ENCODE measurements at regions not wholly inside any gene's neighbourhood (a gene's known extent, or its start where the extent isn't known, plus 50 kb on each side); places are given as distances from the start of the nearest gene placed in this dataset.

DNA sequence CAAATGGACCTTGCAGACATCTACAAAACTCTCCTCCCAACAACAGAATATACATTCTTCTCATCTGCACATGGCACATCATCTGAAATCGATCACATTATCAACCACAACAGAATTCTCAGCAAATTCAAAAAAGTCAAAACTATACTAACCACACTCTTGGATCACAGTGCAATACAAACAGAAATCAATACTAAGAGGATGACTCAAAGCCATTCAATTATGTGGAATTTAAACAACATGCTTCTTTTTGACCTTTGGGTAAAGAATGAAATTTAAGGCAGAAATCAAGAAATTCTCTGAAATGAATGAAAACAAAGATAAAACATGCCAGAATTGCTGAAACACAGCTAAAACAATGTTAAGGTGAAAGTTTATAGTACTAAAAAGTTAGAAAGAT, 358.1 kb downstream of the NSUN3 start:
- 0% methylated on average over 1 of the region's 1 CpG for WGBS (ENCODE audit: insufficient coverage, low coverage, missing lambda C conversion rate)
- H3K27me3 ChIP-seq (ENCODE audit: control insufficient read depth in 2 of 2, insufficient read depth in 2 of 2, low read length in 2 of 2), result no peaks in the 10 kb centered on the region
- intact Hi-C loops (cut with micrococcal nuclease), result no loop called here
- no peaks in the 10 kb centered on the region for H3K79me2 ChIP-seq (ENCODE audit: control insufficient read depth, insufficient read depth, low read length)
- no peaks in the 10 kb centered on the region for H3K9me3 ChIP-seq (replicated peaks; ENCODE audit: control insufficient read depth, insufficient read depth, low read depth, low read length)
- H3K9me1 ChIP-seq (ENCODE audit: control insufficient read depth, insufficient read depth, low read length), result no peaks in the 10 kb centered on the region
- no peak overlapping the region for H3K27ac ChIP-seq (ENCODE audit: extremely low read depth, low read depth, low read length)
- no peaks in the 10 kb centered on the region for H3K4me1 ChIP-seq (replicated peaks in 1 of 2; ENCODE audit: control insufficient read depth in 2 of 2, insufficient read depth in 2 of 2, low read length in 2 of 2)
- DNase-seq (ENCODE audit: extremely low read depth in 1 of 4, low spot score in 3 of 4) (no peak), ATAC-seq (no peak), FAIRE-seq (no peak)
- ChIA-PET CTCF (ENCODE audit: low intra/inter-chr PET ratio) (no interaction called here), POLR2A (interaction anchor here (0.6 kb wide), 1 partner anchor 1030 kb away, joined by 3 read pairs; no protein-coding TSS in a partner anchor)
- in situ Hi-C loops (cut with MboI), result no loop called here
- no peak overlapping the region for H3K4me2 ChIP-seq (ENCODE audit: insufficient read depth, low read length)
- no TSS peak for BruUV-seq (replicated peaks)
- no peaks in the 10 kb centered on the region for H4K20me1 ChIP-seq (replicated peaks; ENCODE audit: control insufficient read depth, insufficient read depth, low read length)
- no peak overlapping the region for H2AFZ ChIP-seq (ENCODE audit: low read depth, low read length)
- no peak overlapping the region for H3K9ac ChIP-seq (ENCODE audit: insufficient read depth in 1 of 2, low read depth in 2 of 2, low read length in 2 of 2)
- no peak overlapping the region for H3K4me3 ChIP-seq
- H3K36me3 ChIP-seq (ENCODE audit: control insufficient read depth, insufficient read depth, low read length), result no peaks in the 10 kb centered on the region
- TF ChIP-seq RAD21 (CRISPR knock-in tag; conservative IDR thresholded peaks at IDR 0.05 in 1 of 2, IDR thresholded peaks at IDR 0.05 in 1 of 2), result no peak
- TF ChIP-seq MCM5 (IDR thresholded peaks at IDR 0.05; ENCODE audit: low read depth), result no peak
- no peak for TF ChIP-seq NR2C2 (CRISPR knock-in tag; IDR thresholded peaks at IDR 0.05)
- TF ChIP-seq NR2C2 (tag; IDR thresholded peaks at IDR 0.05), result no peak
- TF ChIP-seq L3MBTL2 (IDR thresholded peaks at IDR 0.05), result no peak
- no peak for TF ChIP-seq HNRNPH1 (optimal IDR thresholded peaks at IDR 0.05; ENCODE audit: low read depth, low read length)
- TF ChIP-seq OTX1 (CRISPR knock-in tag; IDR thresholded peaks at IDR 0.05), result no peak
- no peak for TF ChIP-seq ZNF76 (CRISPR knock-in tag; IDR thresholded peaks at IDR 0.05; ENCODE audit: borderline replicate concordance)
- TF ChIP-seq TCF7 (IDR thresholded peaks at IDR 0.05; ENCODE audit: borderline replicate concordance), result no peak
- TF ChIP-seq CBX8 (IDR thresholded peaks at IDR 0.05; ENCODE audit: borderline replicate concordance, extremely low read depth, low read depth, low read length, poor library complexity, severe bottlenecking), result no peak
- TF ChIP-seq, protein P1, sequence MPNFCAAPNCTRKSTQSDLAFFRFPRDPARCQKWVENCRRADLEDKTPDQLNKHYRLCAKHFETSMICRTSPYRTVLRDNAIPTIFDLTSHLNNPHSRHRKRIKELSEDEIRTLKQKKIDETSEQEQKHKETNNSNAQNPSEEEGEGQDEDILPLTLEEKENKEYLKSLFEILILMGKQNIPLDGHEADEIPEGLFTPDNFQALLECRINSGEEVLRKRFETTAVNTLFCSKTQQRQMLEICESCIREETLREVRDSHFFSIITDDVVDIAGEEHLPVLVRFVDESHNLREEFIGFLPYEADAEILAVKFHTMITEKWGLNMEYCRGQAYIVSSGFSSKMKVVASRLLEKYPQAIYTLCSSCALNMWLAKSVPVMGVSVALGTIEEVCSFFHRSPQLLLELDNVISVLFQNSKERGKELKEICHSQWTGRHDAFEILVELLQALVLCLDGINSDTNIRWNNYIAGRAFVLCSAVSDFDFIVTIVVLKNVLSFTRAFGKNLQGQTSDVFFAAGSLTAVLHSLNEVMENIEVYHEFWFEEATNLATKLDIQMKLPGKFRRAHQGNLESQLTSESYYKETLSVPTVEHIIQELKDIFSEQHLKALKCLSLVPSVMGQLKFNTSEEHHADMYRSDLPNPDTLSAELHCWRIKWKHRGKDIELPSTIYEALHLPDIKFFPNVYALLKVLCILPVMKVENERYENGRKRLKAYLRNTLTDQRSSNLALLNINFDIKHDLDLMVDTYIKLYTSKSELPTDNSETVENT (CRISPR knock-in tag; IDR thresholded peaks at IDR 0.05), result no peak
- TF ChIP-seq, protein P2, sequence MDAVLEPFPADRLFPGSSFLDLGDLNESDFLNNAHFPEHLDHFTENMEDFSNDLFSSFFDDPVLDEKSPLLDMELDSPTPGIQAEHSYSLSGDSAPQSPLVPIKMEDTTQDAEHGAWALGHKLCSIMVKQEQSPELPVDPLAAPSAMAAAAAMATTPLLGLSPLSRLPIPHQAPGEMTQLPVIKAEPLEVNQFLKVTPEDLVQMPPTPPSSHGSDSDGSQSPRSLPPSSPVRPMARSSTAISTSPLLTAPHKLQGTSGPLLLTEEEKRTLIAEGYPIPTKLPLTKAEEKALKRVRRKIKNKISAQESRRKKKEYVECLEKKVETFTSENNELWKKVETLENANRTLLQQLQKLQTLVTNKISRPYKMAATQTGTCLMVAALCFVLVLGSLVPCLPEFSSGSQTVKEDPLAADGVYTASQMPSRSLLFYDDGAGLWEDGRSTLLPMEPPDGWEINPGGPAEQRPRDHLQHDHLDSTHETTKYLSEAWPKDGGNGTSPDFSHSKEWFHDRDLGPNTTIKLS (IDR thresholded peaks at IDR 0.05; ENCODE audit: borderline replicate concordance, low read depth), result no peak
- TF ChIP-seq TFAM (CRISPR knock-in tag; conservative IDR thresholded peaks at IDR 0.05), result no peak
- TF ChIP-seq PHF21A (IDR thresholded peaks at IDR 0.05; ENCODE audit: borderline replicate concordance, low read depth), result no peak
- TF ChIP-seq KLF16 (IDR thresholded peaks at IDR 0.05), result no peak
- no peak for TF ChIP-seq SPI1 (IDR thresholded peaks at IDR 0.05; ENCODE audit: borderline replicate concordance, low read depth, low read length)
- TF ChIP-seq FOXK2 (conservative IDR thresholded peaks at IDR 0.05 in 1 of 2, IDR thresholded peaks at IDR 0.05 in 1 of 2; ENCODE audit: low read depth in 2 of 2), result no peak
- TF ChIP-seq, protein P3, sequence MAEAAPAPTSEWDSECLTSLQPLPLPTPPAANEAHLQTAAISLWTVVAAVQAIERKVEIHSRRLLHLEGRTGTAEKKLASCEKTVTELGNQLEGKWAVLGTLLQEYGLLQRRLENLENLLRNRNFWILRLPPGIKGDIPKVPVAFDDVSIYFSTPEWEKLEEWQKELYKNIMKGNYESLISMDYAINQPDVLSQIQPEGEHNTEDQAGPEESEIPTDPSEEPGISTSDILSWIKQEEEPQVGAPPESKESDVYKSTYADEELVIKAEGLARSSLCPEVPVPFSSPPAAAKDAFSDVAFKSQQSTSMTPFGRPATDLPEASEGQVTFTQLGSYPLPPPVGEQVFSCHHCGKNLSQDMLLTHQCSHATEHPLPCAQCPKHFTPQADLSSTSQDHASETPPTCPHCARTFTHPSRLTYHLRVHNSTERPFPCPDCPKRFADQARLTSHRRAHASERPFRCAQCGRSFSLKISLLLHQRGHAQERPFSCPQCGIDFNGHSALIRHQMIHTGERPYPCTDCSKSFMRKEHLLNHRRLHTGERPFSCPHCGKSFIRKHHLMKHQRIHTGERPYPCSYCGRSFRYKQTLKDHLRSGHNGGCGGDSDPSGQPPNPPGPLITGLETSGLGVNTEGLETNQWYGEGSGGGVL (CRISPR knock-in tag; IDR thresholded peaks at IDR 0.05), result no peak

Data from K562 (cell line).